Type B pancreatic cell (in vitro differentiated cells): ENCODE measurements at regions not wholly inside any gene's neighbourhood (a gene's known extent, or its start where the extent isn't known, plus 50 kb on each side); places are given as distances from the start of the nearest gene placed in this dataset.

ENCODE experiments used
- DNase-seq: peaks from one replicate; pipeline ENCODE4 v3.0.0; 2021; ENCODE audit warnings: mixed read lengths; ENCODE audit not compliant: unreplicated experiment; ENCODE audit errors: extremely low spot score
- H3K27ac Mint-ChIP-seq: 2 replicates; pipeline ENCODE4 v1.8.0; 2021; ENCODE audit warnings: mild to moderate bottlenecking, mixed read lengths
- H3K27me3 Mint-ChIP-seq: 2 replicates; pipeline ENCODE4 v1.8.0; 2021; ENCODE audit warnings: mixed read lengths
- H3K36me3 Mint-ChIP-seq: 2 replicates; pipeline ENCODE4 v1.8.0; 2021; ENCODE audit warnings: mixed read lengths
- H3K4me1 Mint-ChIP-seq: one replicate; pipeline ENCODE4 v1.8.0; 2021; ENCODE audit warnings: mixed read lengths; ENCODE audit not compliant: unreplicated experiment
- H3K4me3 Mint-ChIP-seq: 2 replicates; pipeline ENCODE4 v1.8.0; 2021; ENCODE audit warnings: mild to moderate bottlenecking, mixed read lengths
- H3K9me3 Mint-ChIP-seq: 2 replicates; pipeline ENCODE4 v1.8.0; 2021; ENCODE audit warnings: mixed read lengths
- TF ChIP-seq, protein P1 (sequence below): fragments of 200-600 bp; sonication (generic); conservative IDR thresholded peaks from 2 replicates; pipeline ENCODE4 v1.5.0; 2021; ENCODE audit warnings: antibody characterized with exemption, mild to moderate bottlenecking

DNA sequence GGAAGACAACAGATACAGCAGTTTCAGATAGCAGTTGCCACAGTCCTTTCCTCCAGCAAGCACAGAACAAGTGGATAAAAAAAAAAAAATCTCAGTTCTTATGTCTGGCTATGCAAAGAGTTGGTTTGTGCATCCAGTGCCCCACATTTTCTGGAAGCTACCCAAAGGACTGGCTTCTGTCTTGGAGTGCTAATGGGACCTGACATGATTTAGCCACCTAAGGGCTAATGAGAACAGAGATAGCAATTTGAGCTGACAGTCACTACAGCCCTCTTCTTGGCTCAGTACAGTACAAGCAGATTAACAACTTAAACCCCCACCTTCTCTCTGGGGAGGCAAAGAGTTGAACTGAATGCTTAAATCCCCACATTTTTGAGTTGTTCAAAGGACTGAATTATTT, 976.8 kb downstream of the TBC1D32 start:
- DNase-seq: no peak
- TF ChIP-seq, protein P1, sequence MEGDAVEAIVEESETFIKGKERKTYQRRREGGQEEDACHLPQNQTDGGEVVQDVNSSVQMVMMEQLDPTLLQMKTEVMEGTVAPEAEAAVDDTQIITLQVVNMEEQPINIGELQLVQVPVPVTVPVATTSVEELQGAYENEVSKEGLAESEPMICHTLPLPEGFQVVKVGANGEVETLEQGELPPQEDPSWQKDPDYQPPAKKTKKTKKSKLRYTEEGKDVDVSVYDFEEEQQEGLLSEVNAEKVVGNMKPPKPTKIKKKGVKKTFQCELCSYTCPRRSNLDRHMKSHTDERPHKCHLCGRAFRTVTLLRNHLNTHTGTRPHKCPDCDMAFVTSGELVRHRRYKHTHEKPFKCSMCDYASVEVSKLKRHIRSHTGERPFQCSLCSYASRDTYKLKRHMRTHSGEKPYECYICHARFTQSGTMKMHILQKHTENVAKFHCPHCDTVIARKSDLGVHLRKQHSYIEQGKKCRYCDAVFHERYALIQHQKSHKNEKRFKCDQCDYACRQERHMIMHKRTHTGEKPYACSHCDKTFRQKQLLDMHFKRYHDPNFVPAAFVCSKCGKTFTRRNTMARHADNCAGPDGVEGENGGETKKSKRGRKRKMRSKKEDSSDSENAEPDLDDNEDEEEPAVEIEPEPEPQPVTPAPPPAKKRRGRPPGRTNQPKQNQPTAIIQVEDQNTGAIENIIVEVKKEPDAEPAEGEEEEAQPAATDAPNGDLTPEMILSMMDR: no peak
- no peaks in the 10 kb centered on the region for H3K36me3 Mint-ChIP-seq
- H3K9me3 Mint-ChIP-seq: peaks cover 10% of the 10 kb centered on the region
- H3K4me3 Mint-ChIP-seq: no peak overlapping the region
- no peaks in the 10 kb centered on the region for H3K4me1 Mint-ChIP-seq
- no peak overlapping the region for H3K27ac Mint-ChIP-seq
- no peaks in the 10 kb centered on the region for H3K27me3 Mint-ChIP-seq

DNA sequence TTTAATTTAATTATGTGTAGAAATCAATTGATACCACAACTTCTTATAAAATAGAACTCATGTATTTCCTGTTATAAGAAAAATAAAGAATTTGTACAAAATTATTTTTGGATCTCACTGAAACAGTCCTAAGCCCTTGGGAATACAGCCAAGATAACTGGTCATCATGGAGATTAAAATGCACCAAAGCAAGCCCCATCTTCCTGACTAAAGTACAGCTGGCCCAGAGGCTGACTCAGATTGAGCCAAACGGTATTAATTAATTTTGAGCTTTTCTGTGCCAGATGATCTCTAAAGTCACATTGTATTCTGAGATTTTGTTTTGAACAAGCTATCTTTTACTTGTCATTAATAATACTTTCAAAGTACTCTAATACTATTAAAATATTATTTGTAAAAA, 978.5 kb downstream of the TBC1D32 start:
- Mint-ChIP-seq H3K27me3 (no peaks in the 10 kb centered on the region), H3K9me3 (peaks cover 4% of the 10 kb centered on the region)

DNA sequence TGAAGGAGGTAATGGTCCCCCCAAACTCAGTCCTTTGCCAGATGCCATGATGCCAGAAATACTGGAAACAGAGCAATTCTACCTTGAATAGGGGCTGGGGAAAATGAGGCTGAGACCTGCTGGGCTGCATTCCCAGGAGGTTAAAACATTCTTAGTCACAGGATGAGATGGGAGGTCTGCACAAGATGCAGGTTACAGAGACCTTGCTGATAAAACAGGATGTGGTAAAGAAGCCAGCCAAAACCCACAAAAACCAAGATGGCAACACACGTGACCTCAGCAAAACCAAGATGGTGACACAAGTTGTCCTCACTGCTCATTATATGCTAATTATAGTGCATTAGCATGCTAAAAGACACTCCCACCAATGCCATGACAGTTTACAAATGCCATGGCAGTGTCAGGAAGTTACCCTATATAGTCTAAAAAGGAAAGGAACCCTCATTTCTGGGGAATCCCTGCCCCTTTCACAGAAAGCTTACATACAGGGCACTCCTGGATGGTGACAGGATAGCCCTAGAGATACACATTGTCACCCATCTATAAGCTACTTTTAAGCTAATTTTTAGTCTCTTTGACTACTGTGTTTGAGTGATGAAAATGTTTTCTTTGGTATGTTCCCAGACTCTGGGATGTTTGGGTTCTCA, 979.7 kb downstream of the TBC1D32 start:
- TF ChIP-seq, protein P1: no peak
- Mint-ChIP-seq H3K4me3 (no peak overlapping the region), H3K9me3 (peaks cover 4% of the 10 kb centered on the region), H3K36me3 (no peaks in the 10 kb centered on the region), H3K27ac (no peak overlapping the region), H3K4me1 (no peaks in the 10 kb centered on the region), H3K27me3 (no peaks in the 10 kb centered on the region)
- no peak for DNase-seq

More for the DNA sequence above, 978.5 kb downstream of the TBC1D32 start:
- no peak overlapping the region for H3K4me3 Mint-ChIP-seq
- no peaks in the 10 kb centered on the region for H3K4me1 Mint-ChIP-seq
- DNase-seq: no peak
- H3K27ac Mint-ChIP-seq: no peak overlapping the region
- TF ChIP-seq, protein P1: no peak
- H3K36me3 Mint-ChIP-seq: no peaks in the 10 kb centered on the region

DNA sequence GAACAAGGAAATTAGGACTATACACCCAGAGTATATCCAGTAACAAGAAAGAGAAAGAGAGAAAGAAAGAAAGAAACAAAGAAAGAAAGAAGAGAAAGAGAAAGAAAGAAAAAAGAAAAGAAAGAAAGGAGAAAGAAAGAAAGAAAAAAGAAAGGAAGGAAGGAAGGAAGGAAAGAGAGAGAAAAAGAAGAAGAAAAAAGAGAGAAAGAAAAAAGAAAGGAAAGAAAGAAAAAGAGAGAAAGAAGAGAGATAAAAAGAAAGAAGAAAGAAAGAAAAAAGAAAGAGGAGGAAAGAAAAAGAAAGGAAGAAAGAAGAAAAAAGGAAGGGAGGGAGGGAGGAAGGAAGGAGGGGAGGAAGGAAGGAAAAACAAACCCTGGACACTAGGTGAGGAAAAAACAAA, 981.8 kb downstream of the TBC1D32 start:
- Mint-ChIP-seq H3K27ac (no peak overlapping the region), H3K4me3 (no peak overlapping the region), H3K27me3 (no peaks in the 10 kb centered on the region), H3K4me1 (peaks cover 5% of the 10 kb centered on the region), H3K9me3 (no peaks in the 10 kb centered on the region), H3K36me3 (no peaks in the 10 kb centered on the region)
- no peak for DNase-seq
- TF ChIP-seq, protein P1: no peak

DNA sequence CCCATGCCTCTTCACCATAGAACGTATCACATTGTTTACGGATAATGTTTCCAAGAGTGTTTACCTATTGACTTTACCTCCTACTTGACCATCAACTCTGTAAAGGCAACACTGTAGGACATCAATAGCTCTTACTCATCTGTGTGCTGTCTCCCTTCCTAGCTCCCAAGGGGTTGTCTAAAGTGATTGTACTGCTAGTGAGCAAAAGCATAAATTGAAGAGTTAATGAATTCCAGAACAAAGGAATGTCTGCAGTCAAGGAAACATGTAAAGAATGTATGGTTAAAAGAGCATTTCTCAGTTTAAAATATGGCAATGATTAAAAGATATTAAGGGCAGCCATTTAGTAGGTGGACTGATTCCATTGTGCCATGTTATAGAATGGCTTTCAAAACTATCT, 985.4 kb downstream of the TBC1D32 start:
- no peak for DNase-seq
- H3K4me3 Mint-ChIP-seq: no peak overlapping the region
- H3K4me1 Mint-ChIP-seq: peaks cover 5% of the 10 kb centered on the region
- TF ChIP-seq, protein P1: no peak
- no peak overlapping the region for H3K27ac Mint-ChIP-seq
- no peaks in the 10 kb centered on the region for H3K9me3 Mint-ChIP-seq
- H3K27me3 Mint-ChIP-seq: no peaks in the 10 kb centered on the region
- no peaks in the 10 kb centered on the region for H3K36me3 Mint-ChIP-seq

DNA sequence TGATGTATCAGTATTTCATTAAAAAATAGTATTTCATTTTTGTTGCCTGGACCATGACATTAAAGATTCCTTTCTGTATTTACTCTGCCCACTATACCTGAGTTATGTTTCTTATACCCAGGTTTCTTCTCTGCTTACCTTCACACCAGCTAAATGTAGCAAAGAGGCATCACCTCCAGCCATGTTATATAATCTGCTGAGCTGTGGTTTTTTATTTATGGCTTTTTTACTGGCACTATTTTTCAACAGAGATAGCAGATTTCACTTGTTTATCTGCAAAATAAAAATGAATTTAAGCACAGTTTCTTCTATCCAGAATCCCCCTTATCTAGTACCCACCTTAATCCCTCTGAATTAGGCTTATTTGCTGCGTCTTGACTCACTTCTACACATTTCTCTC, 979.0 kb upstream of the MAN1A1 start:
- Mint-ChIP-seq H3K27ac (no peak overlapping the region), H3K4me1 (no peaks in the 10 kb centered on the region), H3K4me3 (no peak overlapping the region), H3K27me3 (no peaks in the 10 kb centered on the region), H3K36me3 (no peaks in the 10 kb centered on the region), H3K9me3 (no peaks in the 10 kb centered on the region)
- TF ChIP-seq, protein P1: no peak
- DNase-seq: no peak
